Tibial artery (tissue), 4 donors: ENCODE measurements at regions not wholly inside any gene's neighbourhood (a gene's known extent, or its start where the extent isn't known, plus 50 kb on each side); places are given as distances from the start of the nearest gene placed in this dataset.
"Not testable (repeated sequence)": the region's sequence is repeated elsewhere in the genome, so short reads cannot be mapped to it uniquely, and the experiment has no call there.

Source experiments
- DNase-seq, 2 donors: peaks; one replicate each; pipeline ENCODE4 v3.0.0-alpha.2; 2019
- H3K27ac ChIP-seq, 2 donors: fragments of 200-600 bp; sonication (generic) in 1 of 2; 1 replicate in 1 of 2; 2 replicates in 1 of 2; pipeline ENCODE4 v1.5.1; 2018 to 2019; ENCODE audit warnings: mild to moderate bottlenecking in 1 of 2
- H3K27me3 ChIP-seq, 2 donors: fragments of 200-600 bp; sonication (generic) in 1 of 2; one replicate each; pipeline versions ENCODE4 v1.5.1 to v1.6.0; 2016 to 2019
- H3K36me3 ChIP-seq, 3 donors: fragments of 200-600 bp; sonication (generic) in 2 of 3; one replicate each; pipeline ENCODE4 v1.5.1; 2016 to 2019; ENCODE audit warnings: mild to moderate bottlenecking in 2 of 3
- H3K4me1 ChIP-seq, 4 donors: fragments of 200-600 bp; sonication (generic) in 2 of 4; 1 replicate in 3 of 4; 2 replicates in 1 of 4; pipeline ENCODE4 v1.5.1; 2016 to 2019
- H3K4me3 ChIP-seq, 2 donors: fragments of 200-600 bp; sonication (generic) in 1 of 2; 1 replicate in 1 of 2; 2 replicates in 1 of 2; pipeline ENCODE4 v1.5.1; 2018 to 2019; ENCODE audit warnings: mild to moderate bottlenecking in 2 of 2
- H3K9me3 ChIP-seq, 3 donors: fragments of 200-600 bp; sonication (generic) in 1 of 3; one replicate each; pipeline ENCODE4 v1.5.1; 2016 to 2019
- CTCF ChIP-seq, 2 experiments: fragments of 200-600 bp in 1 of 2; fragments of 450-650 bp in 1 of 2; IDR thresholded peaks; one replicate each; pipeline ENCODE4 v1.5.1; 2017 to 2019; ENCODE audit warnings: antibody characterized with exemption in 2 of 2, mild to moderate bottlenecking in 1 of 2, moderate library complexity in 1 of 2
- intact Hi-C: fragments of 100-400 bp; cut with DNase I; formaldehyde crosslinking; loops from one replicate; pipeline ENCODE4 v1.15.0; 2023; ENCODE audit warnings: low total_unique reads

DNA sequence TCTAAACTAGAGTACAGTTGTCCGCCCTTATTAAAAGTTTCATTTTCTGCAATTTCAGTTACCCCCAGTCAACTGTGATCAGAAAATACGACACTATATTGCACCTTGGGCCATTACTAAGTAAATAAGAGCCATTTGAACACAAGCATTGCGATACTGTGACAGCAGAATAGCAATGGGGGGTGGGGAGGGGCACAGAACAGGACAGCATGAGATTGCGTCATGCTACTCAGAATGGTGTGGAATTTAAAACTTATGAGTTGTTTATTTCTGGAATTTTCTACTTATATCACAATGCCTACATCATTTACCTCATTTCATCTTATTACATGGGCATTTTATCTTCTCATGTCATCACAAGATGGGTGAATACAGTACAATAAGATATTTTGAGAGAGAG lies 166.3 kb downstream of the MANEA start:
- TF ChIP-seq CTCF (IDR thresholded peaks at IDR 0.05): no peak
- Histone ChIP-seq H3K4me1 (no peaks in the 10 kb centered on the region), H3K27me3 (no peaks in the 10 kb centered on the region), H3K9me3 (no peaks in the 10 kb centered on the region), H3K36me3 (no peaks in the 10 kb centered on the region), H3K27ac (no peak overlapping the region), H3K4me3 (no peak overlapping the region)
- no peak for DNase-seq
- intact Hi-C loops: no loop called here

GRCh38 chr6:95758236-95759069 lies 181.1 kb downstream of the MANEA start:
- H3K27ac ChIP-seq, intact Hi-C loops, H3K36me3 ChIP-seq, H3K4me1 ChIP-seq, DNase-seq, H3K4me3 ChIP-seq, H3K27me3 ChIP-seq, H3K9me3 ChIP-seq: not testable (repeated sequence)

- Histone ChIP-seq H3K36me3 (no peaks in the 10 kb centered on the region), H3K27me3 (no peaks in the 10 kb centered on the region), H3K27ac (no peak overlapping the region), H3K9me3 (no peaks in the 10 kb centered on the region), H3K4me1 (no peaks in the 10 kb centered on the region), H3K4me3 (no peak overlapping the region)
- intact Hi-C loops: no loop called here
- DNase-seq: no peak
- TF ChIP-seq CTCF (IDR thresholded peaks at IDR 0.05): no peak
These were observed 190.6 kb downstream of the MANEA start for GRCh38 chr6:95767897-95768463.

DNA sequence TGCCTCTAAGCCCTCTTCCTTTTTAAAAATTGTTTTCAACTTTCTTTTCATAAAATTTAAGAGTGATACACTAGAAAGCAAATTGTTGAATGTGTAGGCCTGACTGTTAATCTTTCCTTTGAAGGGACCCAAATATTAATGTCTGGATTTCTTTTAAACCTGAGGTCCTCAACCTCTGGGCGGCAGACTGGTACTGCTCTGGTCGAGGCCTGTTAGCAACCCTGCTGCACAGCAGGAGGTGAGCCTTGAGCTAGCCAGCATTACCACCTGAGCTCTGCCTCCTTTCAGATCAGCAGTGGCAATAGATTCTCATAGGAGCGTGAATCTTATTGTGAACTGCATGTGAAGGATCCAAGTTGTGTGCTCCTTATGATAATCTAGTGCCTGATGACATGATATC lies 191.2 kb downstream of the MANEA start:
- no peak for DNase-seq
- Histone ChIP-seq H3K27me3 (no peaks in the 10 kb centered on the region), H3K36me3 (no peaks in the 10 kb centered on the region)

DNA sequence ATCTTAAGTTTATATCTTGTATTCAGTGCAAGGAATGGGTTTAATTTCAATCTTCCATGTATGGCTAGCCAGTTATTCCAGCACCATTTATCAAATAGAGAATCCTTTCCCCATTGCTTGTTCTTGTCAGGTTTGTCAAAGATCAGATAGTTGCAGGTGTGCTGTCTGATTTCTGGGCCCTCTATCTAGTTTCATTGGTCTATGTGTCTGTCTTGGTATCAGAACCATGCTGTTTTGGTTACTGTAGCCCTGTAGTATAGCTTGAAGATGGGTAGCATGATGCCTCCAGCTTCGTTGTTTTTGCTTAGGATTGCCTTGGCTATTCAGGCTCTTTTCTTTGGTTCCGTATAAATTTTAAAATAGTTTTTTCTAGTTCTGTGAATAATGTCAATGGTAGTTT lies 200.0 kb downstream of the MANEA start:
- no peak for TF ChIP-seq CTCF (IDR thresholded peaks at IDR 0.05)
- Histone ChIP-seq H3K36me3 (no peaks in the 10 kb centered on the region), H3K9me3 (peaks cover 0 to 4% (median 0%) of the 10 kb centered on the region in 3 donors), H3K27me3 (no peaks in the 10 kb centered on the region), H3K27ac (no peak overlapping the region), H3K4me1 (no peaks in the 10 kb centered on the region), H3K4me3 (no peak overlapping the region)
- DNase-seq: no peak
- intact Hi-C loops: no loop called here

More for the DNA sequence above, 191.2 kb downstream of the MANEA start:
- intact Hi-C loops: no loop called here
- TF ChIP-seq CTCF (IDR thresholded peaks at IDR 0.05): no peak
- Histone ChIP-seq H3K27ac (no peak overlapping the region), H3K4me1 (no peaks in the 10 kb centered on the region), H3K4me3 (no peak overlapping the region), H3K9me3 (no peaks in the 10 kb centered on the region)

- no peaks in the 10 kb centered on the region for H3K36me3 ChIP-seq
- no peaks in the 10 kb centered on the region for H3K4me1 ChIP-seq
- H3K27ac ChIP-seq: no peak overlapping the region
- DNase-seq: no peak
- H3K9me3 ChIP-seq: peaks cover 0 to 4% (median 0%) of the 10 kb centered on the region in 3 donors
- intact Hi-C loops: no loop called here
- H3K27me3 ChIP-seq: no peaks in the 10 kb centered on the region
- no peak for TF ChIP-seq CTCF (IDR thresholded peaks at IDR 0.05)
- H3K4me3 ChIP-seq: no peak overlapping the region
These were observed 202.7 kb downstream of the MANEA start for GRCh38 chr6:95780037-95780436.
